22Rv1 (cell line): ENCODE measurements at regions not wholly inside any gene's neighbourhood (a gene's known extent, or its start where the extent isn't known, plus 50 kb on each side); places are given as distances from the start of the nearest gene placed in this dataset.

Experiments used
- ZFX ChIP-seq: fragments of 450-650 bp; IDR thresholded peaks from 2 replicates; pipeline ENCODE4 v1.6.1; 2017; ENCODE audit warnings: antibody characterized with exemption, borderline replicate concordance
- TF ChIP-seq, protein P1 (sequence below): fragments of 450-650 bp; IDR thresholded peaks from 2 replicates; pipeline ENCODE4 v1.5.1; 2017; ENCODE audit warnings: mild to moderate bottlenecking

DNA sequence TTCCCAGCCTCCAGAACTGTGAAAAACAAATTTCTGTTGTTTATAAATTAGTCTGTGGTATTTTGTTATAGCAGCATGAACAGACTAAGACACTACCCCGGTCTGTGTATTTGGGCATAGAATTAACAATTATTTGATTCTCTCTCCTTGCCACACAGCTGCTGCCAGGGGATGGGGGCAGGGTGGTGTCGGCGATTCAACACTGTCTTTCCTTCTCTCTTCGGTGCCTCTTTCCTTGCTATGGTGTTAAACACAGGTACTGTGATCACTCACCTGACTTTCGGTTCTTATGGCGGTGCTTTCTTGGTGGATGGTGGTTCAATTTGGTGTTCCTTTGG, 50.8 kb upstream of the CTAGE1 start:
- TF ChIP-seq, protein P1, sequence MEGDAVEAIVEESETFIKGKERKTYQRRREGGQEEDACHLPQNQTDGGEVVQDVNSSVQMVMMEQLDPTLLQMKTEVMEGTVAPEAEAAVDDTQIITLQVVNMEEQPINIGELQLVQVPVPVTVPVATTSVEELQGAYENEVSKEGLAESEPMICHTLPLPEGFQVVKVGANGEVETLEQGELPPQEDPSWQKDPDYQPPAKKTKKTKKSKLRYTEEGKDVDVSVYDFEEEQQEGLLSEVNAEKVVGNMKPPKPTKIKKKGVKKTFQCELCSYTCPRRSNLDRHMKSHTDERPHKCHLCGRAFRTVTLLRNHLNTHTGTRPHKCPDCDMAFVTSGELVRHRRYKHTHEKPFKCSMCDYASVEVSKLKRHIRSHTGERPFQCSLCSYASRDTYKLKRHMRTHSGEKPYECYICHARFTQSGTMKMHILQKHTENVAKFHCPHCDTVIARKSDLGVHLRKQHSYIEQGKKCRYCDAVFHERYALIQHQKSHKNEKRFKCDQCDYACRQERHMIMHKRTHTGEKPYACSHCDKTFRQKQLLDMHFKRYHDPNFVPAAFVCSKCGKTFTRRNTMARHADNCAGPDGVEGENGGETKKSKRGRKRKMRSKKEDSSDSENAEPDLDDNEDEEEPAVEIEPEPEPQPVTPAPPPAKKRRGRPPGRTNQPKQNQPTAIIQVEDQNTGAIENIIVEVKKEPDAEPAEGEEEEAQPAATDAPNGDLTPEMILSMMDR = no peak
- TF ChIP-seq ZFX = no peak
